ENCODE measurements at regions not wholly inside any gene's neighbourhood (a gene's known extent, or its start where the extent isn't known, plus 50 kb on each side); places are given as distances from the start of the nearest gene placed in this dataset.

DNA sequence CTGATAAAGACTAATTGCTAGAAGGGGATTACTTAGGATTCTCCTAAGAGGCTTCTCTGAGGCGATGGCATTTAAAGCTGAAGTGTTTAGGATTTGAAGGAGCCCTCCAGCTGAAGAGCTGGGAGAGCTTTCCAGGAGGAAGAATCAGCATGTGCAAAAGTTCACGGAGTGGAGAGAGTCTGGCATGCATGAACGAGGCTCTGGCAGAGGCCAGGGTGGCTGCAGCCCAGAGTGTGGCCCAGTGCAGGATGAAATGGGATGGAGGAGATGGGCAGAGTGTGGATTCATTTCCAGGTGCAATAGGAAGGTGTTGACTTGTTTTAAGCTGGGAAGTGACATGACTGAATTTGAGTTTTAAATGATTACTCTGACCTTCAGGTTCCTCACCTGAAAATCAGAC lies 249.0 kb upstream of the CCL2 start:
- TF ChIP-seq, protein P1, sequence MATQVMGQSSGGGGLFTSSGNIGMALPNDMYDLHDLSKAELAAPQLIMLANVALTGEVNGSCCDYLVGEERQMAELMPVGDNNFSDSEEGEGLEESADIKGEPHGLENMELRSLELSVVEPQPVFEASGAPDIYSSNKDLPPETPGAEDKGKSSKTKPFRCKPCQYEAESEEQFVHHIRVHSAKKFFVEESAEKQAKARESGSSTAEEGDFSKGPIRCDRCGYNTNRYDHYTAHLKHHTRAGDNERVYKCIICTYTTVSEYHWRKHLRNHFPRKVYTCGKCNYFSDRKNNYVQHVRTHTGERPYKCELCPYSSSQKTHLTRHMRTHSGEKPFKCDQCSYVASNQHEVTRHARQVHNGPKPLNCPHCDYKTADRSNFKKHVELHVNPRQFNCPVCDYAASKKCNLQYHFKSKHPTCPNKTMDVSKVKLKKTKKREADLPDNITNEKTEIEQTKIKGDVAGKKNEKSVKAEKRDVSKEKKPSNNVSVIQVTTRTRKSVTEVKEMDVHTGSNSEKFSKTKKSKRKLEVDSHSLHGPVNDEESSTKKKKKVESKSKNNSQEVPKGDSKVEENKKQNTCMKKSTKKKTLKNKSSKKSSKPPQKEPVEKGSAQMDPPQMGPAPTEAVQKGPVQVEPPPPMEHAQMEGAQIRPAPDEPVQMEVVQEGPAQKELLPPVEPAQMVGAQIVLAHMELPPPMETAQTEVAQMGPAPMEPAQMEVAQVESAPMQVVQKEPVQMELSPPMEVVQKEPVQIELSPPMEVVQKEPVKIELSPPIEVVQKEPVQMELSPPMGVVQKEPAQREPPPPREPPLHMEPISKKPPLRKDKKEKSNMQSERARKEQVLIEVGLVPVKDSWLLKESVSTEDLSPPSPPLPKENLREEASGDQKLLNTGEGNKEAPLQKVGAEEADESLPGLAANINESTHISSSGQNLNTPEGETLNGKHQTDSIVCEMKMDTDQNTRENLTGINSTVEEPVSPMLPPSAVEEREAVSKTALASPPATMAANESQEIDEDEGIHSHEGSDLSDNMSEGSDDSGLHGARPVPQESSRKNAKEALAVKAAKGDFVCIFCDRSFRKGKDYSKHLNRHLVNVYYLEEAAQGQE (IDR thresholded peaks at IDR 0.05; ENCODE audit: borderline replicate concordance in 1 of 2, low read depth in 1 of 2, low read length in 2 of 2), result no peak
- TF ChIP-seq SOX6 (IDR thresholded peaks at IDR 0.05), result no peak
- no peak for TF ChIP-seq SOX6 (CRISPR knock-in tag; IDR thresholded peaks at IDR 0.05)
- no peak for TF ChIP-seq ZNF232 (CRISPR knock-in tag; IDR thresholded peaks at IDR 0.05; ENCODE audit: borderline replicate concordance)
- TF ChIP-seq, protein P2, sequence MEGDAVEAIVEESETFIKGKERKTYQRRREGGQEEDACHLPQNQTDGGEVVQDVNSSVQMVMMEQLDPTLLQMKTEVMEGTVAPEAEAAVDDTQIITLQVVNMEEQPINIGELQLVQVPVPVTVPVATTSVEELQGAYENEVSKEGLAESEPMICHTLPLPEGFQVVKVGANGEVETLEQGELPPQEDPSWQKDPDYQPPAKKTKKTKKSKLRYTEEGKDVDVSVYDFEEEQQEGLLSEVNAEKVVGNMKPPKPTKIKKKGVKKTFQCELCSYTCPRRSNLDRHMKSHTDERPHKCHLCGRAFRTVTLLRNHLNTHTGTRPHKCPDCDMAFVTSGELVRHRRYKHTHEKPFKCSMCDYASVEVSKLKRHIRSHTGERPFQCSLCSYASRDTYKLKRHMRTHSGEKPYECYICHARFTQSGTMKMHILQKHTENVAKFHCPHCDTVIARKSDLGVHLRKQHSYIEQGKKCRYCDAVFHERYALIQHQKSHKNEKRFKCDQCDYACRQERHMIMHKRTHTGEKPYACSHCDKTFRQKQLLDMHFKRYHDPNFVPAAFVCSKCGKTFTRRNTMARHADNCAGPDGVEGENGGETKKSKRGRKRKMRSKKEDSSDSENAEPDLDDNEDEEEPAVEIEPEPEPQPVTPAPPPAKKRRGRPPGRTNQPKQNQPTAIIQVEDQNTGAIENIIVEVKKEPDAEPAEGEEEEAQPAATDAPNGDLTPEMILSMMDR (CRISPR knock-in tag; IDR thresholded peaks at IDR 0.05), result no peak
- no peak for TF ChIP-seq TEAD2 (CRISPR knock-in tag; IDR thresholded peaks at IDR 0.05)
- TF ChIP-seq RBFOX2 (IDR thresholded peaks at IDR 0.05; ENCODE audit: low read depth, low read length), result no peak
- no peak for TF ChIP-seq RXRA (CRISPR knock-in tag; IDR thresholded peaks at IDR 0.05)
- TF ChIP-seq RAD21 (CRISPR knock-in tag; IDR thresholded peaks at IDR 0.05), result no peak

All from HepG2 (cell line).